ENCODE measurements at regions not wholly inside any gene's neighbourhood (a gene's known extent, or its start where the extent isn't known, plus 50 kb on each side); places are given as distances from the start of the nearest gene placed in this dataset.

DNA sequence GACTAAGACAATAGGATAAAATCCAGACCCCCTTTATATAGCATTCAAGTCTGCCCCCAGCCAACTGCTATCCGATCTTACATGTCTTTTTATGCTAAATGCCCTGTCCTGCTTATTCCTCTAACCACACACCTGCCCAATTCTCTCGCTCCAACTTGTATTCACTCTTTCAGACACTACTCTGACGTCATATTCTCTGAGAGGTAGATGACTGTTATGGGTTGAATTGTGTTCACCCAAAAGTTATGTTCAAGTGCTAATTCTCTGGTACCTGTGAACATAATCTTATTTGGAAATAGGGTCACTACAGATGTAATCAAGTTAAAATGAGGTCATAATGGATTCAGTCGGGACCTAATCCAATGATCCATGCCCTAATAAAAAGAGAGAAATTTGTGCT, 84.0 kb upstream of the PTPRR start:
- POLR2A ChIA-PET, result no interaction called here

DNA sequence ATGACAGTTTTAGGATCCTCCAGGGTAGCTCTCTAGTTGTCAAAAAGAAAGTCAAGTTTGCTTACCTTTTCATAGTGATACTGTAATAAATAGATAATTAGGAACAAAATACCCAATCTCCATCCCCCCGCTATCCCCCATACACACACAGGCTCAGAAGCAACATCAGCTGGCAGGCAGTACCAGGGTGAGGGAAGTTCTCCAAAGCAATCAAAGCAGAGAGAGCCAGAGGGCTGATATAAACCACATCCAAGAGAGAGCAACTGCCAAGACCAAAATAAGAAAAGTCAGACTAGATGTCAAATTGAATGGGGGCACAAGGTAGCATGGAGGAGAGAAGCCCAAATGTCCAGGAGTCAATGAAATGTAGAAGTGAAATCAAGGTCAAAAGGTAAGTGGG, 80.2 kb upstream of the PTPRR start:
- CTCF ChIA-PET, result no interaction called here
- TF ChIP-seq HDGF (IDR thresholded peaks at IDR 0.05; ENCODE audit: borderline replicate concordance) (no peak), FOXK2 (IDR thresholded peaks at IDR 0.05) (no peak), SP1 (IDR thresholded peaks at IDR 0.05) (no peak)

More for the DNA sequence above, 84.0 kb upstream of the PTPRR start:
- TF ChIP-seq BHLHE40 (IDR thresholded peaks at IDR 0.05; ENCODE audit: borderline replicate concordance), result no peak
- no peak for TF ChIP-seq PKNOX1 (IDR thresholded peaks at IDR 0.05)
- TF ChIP-seq ELF4 (IDR thresholded peaks at IDR 0.05), result no peak
- TF ChIP-seq TARDBP (IDR thresholded peaks at IDR 0.05), result no peak
- TF ChIP-seq NFRKB (IDR thresholded peaks at IDR 0.05), result no peak
- no peak for TF ChIP-seq LEF1 (IDR thresholded peaks at IDR 0.05; ENCODE audit: borderline replicate concordance)
- TF ChIP-seq ZNF384 (IDR thresholded peaks at IDR 0.05), result no peak
- TF ChIP-seq CTBP1 (IDR thresholded peaks at IDR 0.05; ENCODE audit: borderline replicate concordance), result no peak
- no peak for TF ChIP-seq HDGF (IDR thresholded peaks at IDR 0.05; ENCODE audit: borderline replicate concordance)
- no peak for TF ChIP-seq FOXK2 (IDR thresholded peaks at IDR 0.05)
- TF ChIP-seq ARNT (IDR thresholded peaks at IDR 0.05), result no peak
- TF ChIP-seq SUZ12 (IDR thresholded peaks at IDR 0.05), result no peak
- TF ChIP-seq FOXM1 (IDR thresholded peaks at IDR 0.05; ENCODE audit: borderline replicate concordance), result no peak
- TF ChIP-seq FOXA1 (IDR thresholded peaks at IDR 0.05), result no peak
- TF ChIP-seq L3MBTL2 (conservative IDR thresholded peaks at IDR 0.05), result no peak
- CTCF ChIA-PET, result no interaction called here
- no peak for DNase-seq (ENCODE audit: extremely low spot score)

GRCh38 chr12:71000255-71000654, 79.7 kb upstream of the PTPRR start:
- no peak for TF ChIP-seq ARNT (IDR thresholded peaks at IDR 0.05)
- TF ChIP-seq HDGF (IDR thresholded peaks at IDR 0.05; ENCODE audit: borderline replicate concordance), result no peak
- no peak for TF ChIP-seq ZNF384 (IDR thresholded peaks at IDR 0.05)
- no peak for TF ChIP-seq FOXK2 (IDR thresholded peaks at IDR 0.05)
- no peak for TF ChIP-seq PKNOX1 (IDR thresholded peaks at IDR 0.05)
- no peak for TF ChIP-seq SUZ12 (IDR thresholded peaks at IDR 0.05)
- DNase-seq (ENCODE audit: extremely low spot score), result no peak
- POLR2A ChIA-PET, result no interaction called here
- CTCF ChIA-PET, result no interaction called here

More for the DNA sequence above, 80.2 kb upstream of the PTPRR start:
- DNase-seq (ENCODE audit: extremely low spot score), result no peak
- POLR2A ChIA-PET, result no interaction called here

- ChIA-PET POLR2A (no interaction called here), CTCF (interaction anchor here (0.9 kb wide), 1 partner anchor 874 kb away, joined by 4 read pairs; no protein-coding TSS in a partner anchor)
- no peak for DNase-seq (ENCODE audit: extremely low spot score)
- TF ChIP-seq FOXA1 (IDR thresholded peaks at IDR 0.05) (no peak), BHLHE40 (IDR thresholded peaks at IDR 0.05; ENCODE audit: borderline replicate concordance) (no peak), ZNF384 (IDR thresholded peaks at IDR 0.05) (no peak), SUZ12 (IDR thresholded peaks at IDR 0.05) (no peak), FOXM1 (IDR thresholded peaks at IDR 0.05; ENCODE audit: borderline replicate concordance) (no peak), PKNOX1 (IDR thresholded peaks at IDR 0.05) (no peak), CTBP1 (IDR thresholded peaks at IDR 0.05; ENCODE audit: borderline replicate concordance) (no peak), FOXK2 (IDR thresholded peaks at IDR 0.05) (no peak), NFRKB (IDR thresholded peaks at IDR 0.05) (no peak), ELF4 (IDR thresholded peaks at IDR 0.05) (no peak), L3MBTL2 (conservative IDR thresholded peaks at IDR 0.05) (no peak), ARNT (IDR thresholded peaks at IDR 0.05) (no peak), TARDBP (IDR thresholded peaks at IDR 0.05) (no peak), HDGF (IDR thresholded peaks at IDR 0.05; ENCODE audit: borderline replicate concordance) (no peak), LEF1 (IDR thresholded peaks at IDR 0.05; ENCODE audit: borderline replicate concordance) (no peak), SP1 (IDR thresholded peaks at IDR 0.05) (no peak)
Measured at GRCh38 chr12:70994217-70994788, 73.8 kb upstream of the PTPRR start.

DNA sequence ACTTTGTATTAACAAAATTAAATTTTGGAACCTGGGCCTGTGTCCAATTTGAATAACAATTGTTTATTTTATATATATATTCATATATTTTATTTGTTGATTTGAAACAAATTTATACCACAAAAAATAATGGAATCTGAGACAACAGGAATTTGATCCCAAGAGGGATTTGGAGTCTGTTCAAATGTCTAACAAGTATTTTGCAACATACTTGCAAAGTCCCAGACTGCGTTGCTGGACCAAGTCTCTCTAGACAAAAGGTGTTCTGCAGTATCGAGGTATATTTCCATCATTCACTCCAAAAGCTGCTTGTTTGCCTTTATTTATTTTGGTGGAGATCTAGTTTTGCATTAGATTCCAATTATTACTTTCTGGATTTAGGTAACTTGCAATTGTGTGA, 68.7 kb upstream of the PTPRR start:
- TF ChIP-seq LEF1 (IDR thresholded peaks at IDR 0.05; ENCODE audit: borderline replicate concordance), result no peak
- TF ChIP-seq CTBP1 (IDR thresholded peaks at IDR 0.05; ENCODE audit: borderline replicate concordance), result no peak
- no peak for TF ChIP-seq ZNF384 (IDR thresholded peaks at IDR 0.05)
- no peak for TF ChIP-seq FOXM1 (IDR thresholded peaks at IDR 0.05; ENCODE audit: borderline replicate concordance)
- TF ChIP-seq HDGF (IDR thresholded peaks at IDR 0.05; ENCODE audit: borderline replicate concordance), result no peak
- TF ChIP-seq TARDBP (IDR thresholded peaks at IDR 0.05), result no peak
- TF ChIP-seq BHLHE40 (IDR thresholded peaks at IDR 0.05; ENCODE audit: borderline replicate concordance), result no peak
- TF ChIP-seq ARNT (IDR thresholded peaks at IDR 0.05), result no peak
- TF ChIP-seq FOXK2 (IDR thresholded peaks at IDR 0.05), result no peak
- no peak for TF ChIP-seq SUZ12 (IDR thresholded peaks at IDR 0.05)
- TF ChIP-seq ELF4 (IDR thresholded peaks at IDR 0.05), result no peak
- TF ChIP-seq NFRKB (IDR thresholded peaks at IDR 0.05), result no peak
- no peak for TF ChIP-seq L3MBTL2 (conservative IDR thresholded peaks at IDR 0.05)
- CTCF ChIA-PET, result no interaction called here
- DNase-seq (ENCODE audit: extremely low spot score), result no peak
- POLR2A ChIA-PET, result no interaction called here

DNA sequence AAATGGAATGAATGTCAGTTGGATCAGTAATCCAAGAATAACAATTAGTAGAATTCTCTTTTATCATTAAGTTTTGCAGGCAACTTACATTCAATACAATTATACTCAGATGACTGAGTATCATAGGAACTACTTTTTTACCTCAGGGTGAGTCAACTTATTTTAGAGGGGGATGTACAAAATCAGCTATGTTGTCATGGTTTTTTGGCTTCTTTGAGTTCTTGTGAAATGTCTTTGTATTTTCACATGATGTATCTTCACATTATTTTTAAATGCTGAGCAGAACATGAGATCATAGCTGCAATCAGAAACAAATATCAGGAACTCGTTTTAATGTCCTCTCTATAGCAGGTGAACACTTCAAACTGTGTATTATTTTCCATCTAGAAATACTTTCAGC, 65.3 kb upstream of the PTPRR start:
- ChIA-PET CTCF (no interaction called here), POLR2A (no interaction called here)
- no peak for DNase-seq (ENCODE audit: extremely low spot score)
- no peak for TF ChIP-seq ELF4 (IDR thresholded peaks at IDR 0.05)

DNA sequence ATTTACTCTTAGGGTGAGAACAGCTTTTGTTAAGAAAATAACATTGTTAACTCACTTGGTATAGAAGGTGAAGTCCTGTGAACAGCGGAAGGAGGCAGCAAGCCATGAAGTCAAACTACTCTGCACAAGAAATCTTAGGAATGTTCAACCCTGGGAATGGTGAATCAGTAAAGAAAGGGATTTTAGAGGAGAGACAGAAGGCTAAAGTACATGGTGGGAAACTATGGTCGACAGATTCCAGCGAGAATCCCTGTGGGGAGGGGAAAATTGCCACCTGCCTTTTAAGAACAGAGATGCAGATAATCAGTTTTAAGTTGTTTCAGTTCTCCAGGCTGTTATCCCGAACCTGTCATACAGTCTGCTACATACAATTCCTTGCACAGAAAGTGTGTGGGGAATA, 63.2 kb upstream of the PTPRR start:
- POLR2A ChIA-PET, result no interaction called here
- TF ChIP-seq ELF4 (IDR thresholded peaks at IDR 0.05), result no peak
- TF ChIP-seq ARNT (IDR thresholded peaks at IDR 0.05), result no peak
- no peak for TF ChIP-seq SUZ12 (IDR thresholded peaks at IDR 0.05)
- TF ChIP-seq CTBP1 (IDR thresholded peaks at IDR 0.05; ENCODE audit: borderline replicate concordance), result no peak

More for the DNA sequence above, 63.2 kb upstream of the PTPRR start:
- CTCF ChIA-PET, result no interaction called here
- DNase-seq (ENCODE audit: extremely low spot score), result no peak
